IPS-20b (cell line): ENCODE measurements at regions not wholly inside any gene's neighbourhood (a gene's known extent, or its start where the extent isn't known, plus 50 kb on each side); places are given as distances from the start of the nearest gene placed in this dataset.

Experiments used
- H3K27ac ChIP-seq: one replicate; pipeline ENCODE4 v1.5.1; 2013; ENCODE audit warnings: low read length
- H3K27me3 ChIP-seq: 2 replicates; pipeline ENCODE4 v1.6.1; 2013; ENCODE audit warnings: mild to moderate bottlenecking, low read length, inconsistent platforms; ENCODE audit not compliant: insufficient read depth
- H3K36me3 ChIP-seq: 2 replicates; pipeline ENCODE4 v1.6.1; 2013; ENCODE audit warnings: low read depth, mild to moderate bottlenecking, inconsistent platforms, low read length, moderate library complexity; ENCODE audit not compliant: insufficient read depth
- H3K4me1 ChIP-seq: 2 replicates; pipeline ENCODE4 v1.6.1; 2013; ENCODE audit warnings: mild to moderate bottlenecking, control low read depth, inconsistent platforms, low read length, moderate library complexity; ENCODE audit not compliant: insufficient read depth
- H3K4me3 ChIP-seq: 2 replicates; pipeline ENCODE4 v1.5.1; 2013; ENCODE audit warnings: mild to moderate bottlenecking, low read length, inconsistent platforms
- H3K9ac ChIP-seq: 2 replicates; pipeline ENCODE4 v1.6.1; 2013; ENCODE audit warnings: low read depth, mild to moderate bottlenecking, inconsistent platforms, low read length, moderate library complexity
- H3K9me3 ChIP-seq: 2 replicates; pipeline ENCODE4 v1.6.1; 2013; ENCODE audit warnings: mild to moderate bottlenecking, low read depth, low read length, inconsistent platforms; ENCODE audit not compliant: insufficient read depth

- H3K27ac ChIP-seq = no peak overlapping the region
- no peak overlapping the region for H3K4me3 ChIP-seq
- H3K27me3 ChIP-seq = no peaks in the 10 kb centered on the region
- no peak overlapping the region for H3K9ac ChIP-seq
- H3K4me1 ChIP-seq = peaks cover 7% of the 10 kb centered on the region; the same call in 1 of the 2 replicates
- H3K36me3 ChIP-seq = no peaks in the 10 kb centered on the region
- H3K9me3 ChIP-seq = no peaks in the 10 kb centered on the region
Measured at GRCh38 chr17:53449324-53449723, 373.4 kb upstream of the KIF2B start.

- H3K9ac ChIP-seq = no peak overlapping the region
- H3K4me3 ChIP-seq = no peak overlapping the region
- no peaks in the 10 kb centered on the region for H3K36me3 ChIP-seq
- H3K27ac ChIP-seq = no peak overlapping the region
- H3K4me1 ChIP-seq = peaks cover 8% of the 10 kb centered on the region; the same call in 1 of the 2 replicates
- peaks cover 22% of the 10 kb centered on the region for H3K9me3 ChIP-seq
- no peaks in the 10 kb centered on the region for H3K27me3 ChIP-seq
Measured at GRCh38 chr17:53428913-53429312, 393.8 kb upstream of the KIF2B start.

GRCh38 chr17:53426505-53426904 lies 396.2 kb upstream of the KIF2B start:
- Histone ChIP-seq H3K4me3 (no peak overlapping the region), H3K9me3 (peaks cover 22% of the 10 kb centered on the region), H3K27ac (no peak overlapping the region), H3K27me3 (no peaks in the 10 kb centered on the region), H3K4me1 (peaks cover 8% of the 10 kb centered on the region; the same call in 1 of the 2 replicates), H3K36me3 (no peaks in the 10 kb centered on the region), H3K9ac (no peak overlapping the region)

- no peak overlapping the region for H3K27ac ChIP-seq
Measured at GRCh38 chr17:53420035-53420641, 402.6 kb upstream of the KIF2B start.

GRCh38 chr17:53409588-53409987 lies 413.1 kb upstream of the KIF2B start:
- no peaks in the 10 kb centered on the region for H3K36me3 ChIP-seq
- no peak overlapping the region for H3K4me3 ChIP-seq
- H3K27ac ChIP-seq = no peak overlapping the region
- H3K4me1 ChIP-seq = no peaks in the 10 kb centered on the region
- H3K9ac ChIP-seq = no peak overlapping the region
- peaks cover 16% of the 10 kb centered on the region for H3K9me3 ChIP-seq
- H3K27me3 ChIP-seq = no peaks in the 10 kb centered on the region

More at GRCh38 chr17:53420035-53420641, 402.6 kb upstream of the KIF2B start:
- Histone ChIP-seq H3K9me3 (peaks cover 24% of the 10 kb centered on the region), H3K4me3 (no peak overlapping the region), H3K36me3 (no peaks in the 10 kb centered on the region), H3K9ac (no peak overlapping the region), H3K4me1 (no peaks in the 10 kb centered on the region; the same call in 1 of the 2 replicates), H3K27me3 (no peaks in the 10 kb centered on the region)

- H3K4me1 ChIP-seq = no peaks in the 10 kb centered on the region
- H3K9me3 ChIP-seq = peaks cover 24% of the 10 kb centered on the region
- no peaks in the 10 kb centered on the region for H3K36me3 ChIP-seq
- no peak overlapping the region for H3K9ac ChIP-seq
- no peaks in the 10 kb centered on the region for H3K27me3 ChIP-seq
- no peak overlapping the region for H3K4me3 ChIP-seq
- H3K27ac ChIP-seq = no peak overlapping the region
Measured at GRCh38 chr17:53406907-53407306, 415.8 kb upstream of the KIF2B start.

- no peak overlapping the region for H3K4me3 ChIP-seq
- H3K27ac ChIP-seq = no peak overlapping the region
- H3K9me3 ChIP-seq = no peaks in the 10 kb centered on the region
- H3K36me3 ChIP-seq = no peaks in the 10 kb centered on the region
- no peak overlapping the region for H3K9ac ChIP-seq
- H3K4me1 ChIP-seq = no peaks in the 10 kb centered on the region
- no peaks in the 10 kb centered on the region for H3K27me3 ChIP-seq
Measured at GRCh38 chr17:53391197-53391596, 431.5 kb upstream of the KIF2B start.

- Histone ChIP-seq H3K4me1 (no peaks in the 10 kb centered on the region), H3K9ac (no peak overlapping the region), H3K4me3 (no peak overlapping the region), H3K9me3 (no peaks in the 10 kb centered on the region), H3K36me3 (no peaks in the 10 kb centered on the region), H3K27ac (no peak overlapping the region), H3K27me3 (no peaks in the 10 kb centered on the region)
Measured at GRCh38 chr17:53390575-53390974, 432.2 kb upstream of the KIF2B start.

- Histone ChIP-seq H3K9ac (no peak overlapping the region), H3K27ac (no peak overlapping the region), H3K9me3 (no peaks in the 10 kb centered on the region), H3K4me3 (no peak overlapping the region), H3K36me3 (no peaks in the 10 kb centered on the region), H3K4me1 (no peaks in the 10 kb centered on the region), H3K27me3 (no peaks in the 10 kb centered on the region)
Measured at GRCh38 chr17:53387745-53388144, 435.0 kb upstream of the KIF2B start.

- Histone ChIP-seq H3K9me3 (no peaks in the 10 kb centered on the region), H3K4me1 (no peaks in the 10 kb centered on the region), H3K27ac (no peak overlapping the region), H3K9ac (no peak overlapping the region), H3K36me3 (no peaks in the 10 kb centered on the region), H3K4me3 (no peak overlapping the region), H3K27me3 (no peaks in the 10 kb centered on the region)
Measured at GRCh38 chr17:53353919-53354351, 468.8 kb upstream of the KIF2B start.

GRCh38 chr17:53344778-53345177 lies 477.9 kb upstream of the KIF2B start:
- Histone ChIP-seq H3K9ac (no peak overlapping the region), H3K27me3 (no peaks in the 10 kb centered on the region), H3K9me3 (peaks cover 14% of the 10 kb centered on the region), H3K4me3 (no peak overlapping the region), H3K27ac (no peak overlapping the region), H3K36me3 (no peaks in the 10 kb centered on the region), H3K4me1 (no peaks in the 10 kb centered on the region)

- H3K4me1 ChIP-seq = no peaks in the 10 kb centered on the region
- H3K9me3 ChIP-seq = peaks cover 16% of the 10 kb centered on the region
- no peak overlapping the region for H3K9ac ChIP-seq
- no peaks in the 10 kb centered on the region for H3K36me3 ChIP-seq
- H3K27ac ChIP-seq = no peak overlapping the region
- no peaks in the 10 kb centered on the region for H3K27me3 ChIP-seq
- no peak overlapping the region for H3K4me3 ChIP-seq
Measured at GRCh38 chr17:53336281-53336680, 486.4 kb upstream of the KIF2B start.
